ENCODE measurements at regions not wholly inside any gene's neighbourhood (a gene's known extent, or its start where the extent isn't known, plus 50 kb on each side); places are given as distances from the start of the nearest gene placed in this dataset.

GRCh38 chr11:131303611-131304119, 66.8 kb upstream of the NTM start:
- TF ChIP-seq, protein P1, sequence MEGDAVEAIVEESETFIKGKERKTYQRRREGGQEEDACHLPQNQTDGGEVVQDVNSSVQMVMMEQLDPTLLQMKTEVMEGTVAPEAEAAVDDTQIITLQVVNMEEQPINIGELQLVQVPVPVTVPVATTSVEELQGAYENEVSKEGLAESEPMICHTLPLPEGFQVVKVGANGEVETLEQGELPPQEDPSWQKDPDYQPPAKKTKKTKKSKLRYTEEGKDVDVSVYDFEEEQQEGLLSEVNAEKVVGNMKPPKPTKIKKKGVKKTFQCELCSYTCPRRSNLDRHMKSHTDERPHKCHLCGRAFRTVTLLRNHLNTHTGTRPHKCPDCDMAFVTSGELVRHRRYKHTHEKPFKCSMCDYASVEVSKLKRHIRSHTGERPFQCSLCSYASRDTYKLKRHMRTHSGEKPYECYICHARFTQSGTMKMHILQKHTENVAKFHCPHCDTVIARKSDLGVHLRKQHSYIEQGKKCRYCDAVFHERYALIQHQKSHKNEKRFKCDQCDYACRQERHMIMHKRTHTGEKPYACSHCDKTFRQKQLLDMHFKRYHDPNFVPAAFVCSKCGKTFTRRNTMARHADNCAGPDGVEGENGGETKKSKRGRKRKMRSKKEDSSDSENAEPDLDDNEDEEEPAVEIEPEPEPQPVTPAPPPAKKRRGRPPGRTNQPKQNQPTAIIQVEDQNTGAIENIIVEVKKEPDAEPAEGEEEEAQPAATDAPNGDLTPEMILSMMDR (IDR thresholded peaks at IDR 0.05; ENCODE audit: extremely low read depth, missing control alignments): no peak
- no peak for DNase-seq (ENCODE audit: low spot score)

DNA sequence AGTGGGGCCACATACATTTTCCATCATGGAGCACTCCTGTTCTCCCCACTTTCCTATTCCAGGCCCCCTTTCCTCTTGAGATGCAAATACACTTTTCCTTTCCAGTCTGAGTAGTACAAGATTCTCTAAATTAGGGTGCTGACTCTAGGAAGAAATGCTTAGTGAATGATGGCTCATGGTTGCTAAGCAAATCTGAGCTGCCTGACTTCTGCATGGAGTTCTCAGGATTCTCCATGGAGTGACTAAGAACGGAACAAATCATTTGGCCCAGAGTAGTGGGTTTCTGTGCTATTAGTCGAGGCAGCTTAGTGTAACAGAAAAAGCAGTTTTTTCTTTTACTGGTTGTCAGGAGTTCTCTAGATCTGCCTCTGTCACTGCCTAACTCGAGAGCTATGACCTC, 65.4 kb upstream of the NTM start:
- DNase-seq (ENCODE audit: low spot score): no peak

GRCh38 chr11:131307506-131307905, 62.9 kb upstream of the NTM start:
- DNase-seq (ENCODE audit: low spot score): no peak
- TF ChIP-seq, protein P1 (IDR thresholded peaks at IDR 0.05; ENCODE audit: extremely low read depth, missing control alignments): no peak

More for the DNA sequence above, 65.4 kb upstream of the NTM start:
- TF ChIP-seq, protein P1 (IDR thresholded peaks at IDR 0.05; ENCODE audit: extremely low read depth, missing control alignments): no peak

DNA sequence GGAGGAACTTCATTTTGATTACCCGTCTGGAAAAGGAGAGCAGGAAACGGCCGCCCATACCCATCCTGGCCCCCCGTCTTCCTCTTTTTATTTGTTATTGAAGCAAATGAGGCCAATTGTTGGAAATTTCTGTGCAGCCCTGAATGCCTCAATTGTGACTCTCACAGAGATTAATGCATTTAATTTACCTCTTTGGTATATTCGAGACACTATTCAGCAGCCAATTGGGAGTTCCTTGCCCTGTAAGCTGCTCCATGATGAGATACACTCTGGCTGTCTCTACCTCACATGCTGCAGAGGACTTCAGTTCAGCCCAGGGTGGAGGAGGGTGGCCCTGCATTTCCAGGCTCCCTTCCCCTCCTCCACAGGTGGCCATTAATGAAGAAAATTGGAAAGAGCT, 60.6 kb upstream of the NTM start:
- TF ChIP-seq, protein P1 (IDR thresholded peaks at IDR 0.05; ENCODE audit: extremely low read depth, missing control alignments): no peak
- no peak for DNase-seq (ENCODE audit: low spot score)

GRCh38 chr11:131311776-131312514, 58.5 kb upstream of the NTM start:
- DNase-seq (ENCODE audit: low spot score): no peak
- TF ChIP-seq, protein P1 (IDR thresholded peaks at IDR 0.05; ENCODE audit: extremely low read depth, missing control alignments): no peak
